PFSK-1 (cell line): ENCODE measurements at regions not wholly inside any gene's neighbourhood (a gene's known extent, or its start where the extent isn't known, plus 50 kb on each side); places are given as distances from the start of the nearest gene placed in this dataset.

Source experiments
- FOXP2 ChIP-seq: optimal IDR thresholded peaks from 2 replicates; pipeline ENCODE3; 2011; ENCODE audit warnings: borderline replicate concordance, control low read depth, inconsistent platforms; ENCODE audit not compliant: insufficient read depth; ENCODE audit errors: extremely low read length, extremely low read depth
- POLR2AphosphoS5 ChIP-seq: IDR thresholded peaks from 2 replicates; pipeline ENCODE4 v1.6.1; 2012; ENCODE audit warnings: low read depth, mild to moderate bottlenecking, control low read depth, low read length, moderate library complexity
- REST ChIP-seq, 2 experiments: IDR thresholded peaks; 2 replicates each; pipeline versions ENCODE4 v1.6.1 to v1.8.0; 2011 to 2012; ENCODE audit warnings: low read depth in 2 of 2, low read length in 2 of 2, control low read depth in 1 of 2, inconsistent platforms in 1 of 2, mild to moderate bottlenecking in 1 of 2, moderate library complexity in 1 of 2; ENCODE audit not compliant: insufficient read depth in 1 of 2
- SIN3A ChIP-seq: IDR thresholded peaks from 2 replicates; pipeline ENCODE4 v1.6.1; 2012; ENCODE audit warnings: mild to moderate bottlenecking, low read length, moderate library complexity, borderline replicate concordance; ENCODE audit not compliant: insufficient read depth
- TAF1 ChIP-seq: IDR thresholded peaks from 2 replicates; pipeline ENCODE4 v1.6.1; 2012; ENCODE audit warnings: low read length, control low read depth, borderline replicate concordance; ENCODE audit not compliant: insufficient read depth

GRCh38 chr4:164312671-164313070, 441.3 kb upstream of the SMIM31 start:
- TF ChIP-seq SIN3A = no peak
- TF ChIP-seq TAF1 = no peak
- TF ChIP-seq FOXP2 = no peak
- TF ChIP-seq REST (IDR thresholded peaks at IDR 0.05; ENCODE audit: insufficient read depth in 1 of 2, low read depth in 2 of 2, low read length in 2 of 2) = no peak
- TF ChIP-seq POLR2AphosphoS5 = no peak

GRCh38 chr4:164313853-164314252, 440.1 kb upstream of the SMIM31 start:
- no peak for TF ChIP-seq POLR2AphosphoS5

- TF ChIP-seq FOXP2 (no peak), REST (IDR thresholded peaks at IDR 0.05; ENCODE audit: insufficient read depth in 1 of 2, low read depth in 2 of 2, low read length in 2 of 2) (no peak), POLR2AphosphoS5 (no peak), SIN3A (no peak), TAF1 (no peak)
Observed at GRCh38 chr4:164318350-164318749, 435.6 kb upstream of the SMIM31 start.

- no peak for TF ChIP-seq POLR2AphosphoS5
Observed at GRCh38 chr4:164319688-164320087, 434.2 kb upstream of the SMIM31 start.

GRCh38 chr4:164320847-164321246, 433.1 kb upstream of the SMIM31 start:
- TF ChIP-seq REST (IDR thresholded peaks at IDR 0.05; ENCODE audit: insufficient read depth in 1 of 2, low read depth in 2 of 2, low read length in 2 of 2) (no peak), POLR2AphosphoS5 (no peak), TAF1 (no peak), FOXP2 (no peak)

GRCh38 chr4:164326056-164326455, 427.9 kb upstream of the SMIM31 start:
- TF ChIP-seq REST (IDR thresholded peaks at IDR 0.05; ENCODE audit: insufficient read depth in 1 of 2, low read depth in 2 of 2, low read length in 2 of 2) (no peak), SIN3A (no peak), POLR2AphosphoS5 (no peak), FOXP2 (no peak), TAF1 (no peak)
